HG02763 (cell line): ENCODE measurements at regions not wholly inside any gene's neighbourhood (a gene's known extent, or its start where the extent isn't known, plus 50 kb on each side); places are given as distances from the start of the nearest gene placed in this dataset.
A peak's percentile ranks its signal among the peaks of the same experiment; 100 is the strongest.

Experiments
- ATAC-seq: cut with Tn5 transposase; IDR thresholded peaks from one replicate; pipeline ENCODE4 v1.9.1; 2021; ENCODE audit warnings: mild to moderate bottlenecking, moderate library complexity; ENCODE audit not compliant: unreplicated experiment

- ATAC-seq: no peak
These were observed 59.0 kb downstream of the RPS29 start for GRCh38 chr14:49527221-49527620.

- no peak for ATAC-seq
These were observed 60.1 kb downstream of the RPS29 start for GRCh38 chr14:49526101-49526500.

- ATAC-seq: no peak
These were observed 69.9 kb downstream of the RPS29 start for GRCh38 chr14:49516286-49516685.

- ATAC-seq: no peak
These were observed 73.6 kb downstream of the RPS29 start for GRCh38 chr14:49512571-49512970.

- no peak for ATAC-seq
These were observed 74.0 kb downstream of the RPS29 start for GRCh38 chr14:49512147-49512551.

GRCh38 chr14:49508124-49508523 lies 78.1 kb downstream of the RPS29 start:
- ATAC-seq: no peak

GRCh38 chr14:49506650-49507049 lies 79.5 kb downstream of the RPS29 start:
- no peak for ATAC-seq

- ATAC-seq: no peak
These were observed 81.0 kb downstream of the RPS29 start for GRCh38 chr14:49505041-49505766.

- peak; percentile 75 for ATAC-seq
These were observed 88.3 kb downstream of the RPS29 start for GRCh38 chr14:49497725-49498348.

GRCh38 chr14:49497267-49497666 lies 88.9 kb downstream of the RPS29 start:
- no peak for ATAC-seq

- ATAC-seq: no peak
These were observed 91.3 kb downstream of the RPS29 start for GRCh38 chr14:49494836-49495235.

GRCh38 chr14:49493557-49493956 lies 92.6 kb downstream of the RPS29 start:
- ATAC-seq: no peak

- no peak for ATAC-seq
These were observed 94.0 kb downstream of the RPS29 start for GRCh38 chr14:49492151-49492550.

- ATAC-seq: no peak
These were observed 96.8 kb downstream of the RPS29 start for GRCh38 chr14:49489341-49489740.

GRCh38 chr14:49487238-49487637 lies 98.9 kb downstream of the RPS29 start:
- no peak for ATAC-seq

GRCh38 chr14:49485290-49485689 lies 100.9 kb downstream of the RPS29 start:
- no peak for ATAC-seq

GRCh38 chr14:49484180-49484579 lies 102.0 kb downstream of the RPS29 start:
- ATAC-seq: no peak

GRCh38 chr14:49483268-49483667 lies 102.9 kb downstream of the RPS29 start:
- peak; percentile 67 for ATAC-seq

GRCh38 chr14:49480979-49481498 lies 105.1 kb downstream of the RPS29 start:
- no peak for ATAC-seq

GRCh38 chr14:49480053-49480760 lies 106.0 kb downstream of the RPS29 start:
- ATAC-seq: no peak

- ATAC-seq: no peak
These were observed 106.7 kb downstream of the RPS29 start for GRCh38 chr14:49479432-49479831.

- no peak for ATAC-seq
These were observed 107.4 kb downstream of the RPS29 start for GRCh38 chr14:49478784-49479183.
